SK-N-MC (cell line): ENCODE measurements at regions not wholly inside any gene's neighbourhood (a gene's known extent, or its start where the extent isn't known, plus 50 kb on each side); places are given as distances from the start of the nearest gene placed in this dataset.

Experiments
- EZH2 ChIP-seq: fragments of 200-600 bp; sonication (generic); IDR thresholded peaks from one replicate; pipeline ENCODE4 v1.6.1; 2017; ENCODE audit warnings: antibody characterized with exemption
- FOXP2 ChIP-seq: optimal IDR thresholded peaks from 2 replicates; pipeline ENCODE3; 2011; ENCODE audit warnings: mild to moderate bottlenecking, moderate library complexity; ENCODE audit not compliant: insufficient read depth; ENCODE audit errors: extremely low read length, control extremely low read depth
- POLR2AphosphoS5 ChIP-seq: IDR thresholded peaks from 2 replicates; pipeline ENCODE4 v1.6.1; 2012; ENCODE audit warnings: mild to moderate bottlenecking, low read depth, low read length, borderline replicate concordance

DNA sequence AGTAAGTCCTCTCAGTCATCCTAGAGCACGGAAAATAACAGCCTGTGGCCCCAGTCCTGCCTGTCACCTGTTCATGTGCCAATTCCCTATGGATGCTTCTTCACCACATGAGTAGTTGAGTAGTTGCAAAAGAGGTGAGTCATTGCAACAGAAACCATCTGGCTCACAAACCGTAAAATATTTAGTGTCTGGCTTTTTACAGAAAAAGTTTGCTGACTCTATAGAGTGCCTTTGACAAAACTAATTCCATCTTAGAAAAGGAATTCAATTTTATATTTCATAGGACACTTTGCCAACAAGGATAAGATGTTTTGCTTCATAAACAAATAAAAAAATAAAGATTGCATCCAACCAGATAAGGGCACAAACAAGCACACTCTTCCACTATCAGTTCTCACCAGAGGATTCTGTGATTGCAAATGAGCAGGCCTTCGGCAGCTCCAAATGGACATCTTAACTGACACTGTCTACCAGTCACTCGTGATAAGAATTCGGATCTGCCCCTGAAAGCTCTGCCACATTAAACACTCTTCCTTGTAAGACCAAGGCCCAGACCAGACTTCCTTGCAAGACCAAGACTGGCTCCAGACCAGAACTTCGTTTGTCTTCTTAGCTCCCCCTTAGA, 242.7 kb upstream of the SEMA3C start:
- TF ChIP-seq POLR2AphosphoS5 (no peak), EZH2 (no peak), FOXP2 (no peak)
